HEK293T (cell line): ENCODE measurements at regions not wholly inside any gene's neighbourhood (a gene's known extent, or its start where the extent isn't known, plus 50 kb on each side); places are given as distances from the start of the nearest gene placed in this dataset.

Experiments
- CTCF ChIA-PET: fragments of 350-600 bp; formaldehyde crosslinking; extraction: SDS; loops from one replicate; lab custom pipeline; 2021; ENCODE audit warnings: antibody characterized with exemption, inconsistent platforms; lab: Yijun Ruan, JAX
- POLR2A ChIA-PET: fragments of 350-600 bp; formaldehyde crosslinking; extraction: SDS; loops from one replicate; lab custom pipeline; 2020; ENCODE audit warnings: antibody characterized with exemption, inconsistent platforms; lab: Yijun Ruan, JAX
- DNase-seq: peaks from one replicate; pipeline ENCODE4 v3.0.0; 2012; ENCODE audit warnings: mixed read lengths; ENCODE audit errors: extremely low spot score
- ARNT ChIP-seq: fragments of 450-650 bp; IDR thresholded peaks from 2 replicates; pipeline ENCODE4 v1.6.1; 2017; ENCODE audit warnings: mild to moderate bottlenecking
- BHLHE40 ChIP-seq: fragments of 450-650 bp; IDR thresholded peaks from 2 replicates; pipeline ENCODE4 v1.6.1; 2016; ENCODE audit warnings: mild to moderate bottlenecking, moderate library complexity, borderline replicate concordance
- CTBP1 ChIP-seq: fragments of 450-650 bp; IDR thresholded peaks from 2 replicates; pipeline ENCODE4 v1.6.1; 2016; ENCODE audit warnings: borderline replicate concordance
- ELF4 ChIP-seq: fragments of 450-650 bp; IDR thresholded peaks from 2 replicates; pipeline ENCODE4 v1.6.1; 2017; ENCODE audit warnings: antibody characterized with exemption
- FOXA1 ChIP-seq: fragments of 450-650 bp; IDR thresholded peaks from 2 replicates; pipeline ENCODE4 v1.6.1; 2016; ENCODE audit warnings: mild to moderate bottlenecking
- FOXK2 ChIP-seq: fragments of 450-650 bp; IDR thresholded peaks from 2 replicates; pipeline ENCODE4 v1.6.1; 2016; ENCODE audit warnings: mild to moderate bottlenecking
- FOXM1 ChIP-seq: fragments of 450-650 bp; IDR thresholded peaks from 2 replicates; pipeline ENCODE4 v1.6.1; 2017; ENCODE audit warnings: mild to moderate bottlenecking, borderline replicate concordance
- HDGF ChIP-seq: fragments of 450-650 bp; IDR thresholded peaks from 2 replicates; pipeline ENCODE4 v1.6.1; 2017; ENCODE audit warnings: antibody characterized with exemption, borderline replicate concordance
- L3MBTL2 ChIP-seq: fragments of 450-650 bp; conservative IDR thresholded peaks from 2 replicates; pipeline ENCODE4 v1.6.1; 2016; ENCODE audit warnings: mild to moderate bottlenecking
- LEF1 ChIP-seq: fragments of 450-650 bp; IDR thresholded peaks from 2 replicates; pipeline ENCODE4 v1.6.1; 2017; ENCODE audit warnings: mild to moderate bottlenecking, borderline replicate concordance
- NFRKB ChIP-seq: fragments of 450-650 bp; IDR thresholded peaks from 2 replicates; pipeline ENCODE4 v1.6.1; 2016; ENCODE audit warnings: mild to moderate bottlenecking, moderate library complexity
- SP1 ChIP-seq: fragments of 450-650 bp; IDR thresholded peaks from 2 replicates; pipeline ENCODE4 v1.6.1; 2017
- SUZ12 ChIP-seq: fragments of 450-650 bp; IDR thresholded peaks from 2 replicates; pipeline ENCODE4 v1.6.1; 2016; ENCODE audit warnings: mild to moderate bottlenecking
- TARDBP ChIP-seq: fragments of 450-650 bp; IDR thresholded peaks from 2 replicates; pipeline ENCODE4 v1.6.1; 2016
- ZNF384 ChIP-seq: fragments of 450-650 bp; IDR thresholded peaks from 2 replicates; pipeline ENCODE4 v1.6.1; 2016
- TF ChIP-seq, protein P1 (sequence below): fragments of 450-650 bp; IDR thresholded peaks from 2 replicates; pipeline ENCODE4 v1.6.1; 2016

DNA sequence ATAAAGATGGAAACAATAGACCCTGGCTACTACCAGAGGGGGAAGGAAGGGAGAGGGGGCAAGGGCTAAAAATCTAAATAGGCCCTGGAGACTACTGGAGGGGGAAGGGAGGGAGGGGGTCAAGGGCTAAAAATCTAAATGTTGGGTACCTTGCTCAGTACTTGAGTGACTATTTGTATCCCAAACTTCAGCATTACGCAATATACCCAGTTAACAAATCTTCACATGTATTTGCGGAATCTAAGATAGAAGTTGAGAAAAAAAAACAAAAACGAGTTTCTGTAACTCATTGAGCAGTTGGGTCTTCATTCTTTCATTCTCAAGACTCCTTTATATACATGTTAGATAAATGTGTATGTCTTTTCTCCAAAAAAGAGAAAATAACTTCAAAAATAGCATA lies 537.4 kb downstream of the TAF11L14 start:
- ChIA-PET POLR2A (no interaction called here), CTCF (no interaction called here)
- TF ChIP-seq TARDBP, result no peak
- TF ChIP-seq FOXM1, result no peak
- no peak for TF ChIP-seq ELF4
- no peak for TF ChIP-seq ARNT
- TF ChIP-seq ZNF384, result no peak
- TF ChIP-seq CTBP1, result no peak
- no peak for TF ChIP-seq HDGF
- no peak for TF ChIP-seq FOXA1
- no peak for TF ChIP-seq L3MBTL2
- no peak for TF ChIP-seq FOXK2
- TF ChIP-seq LEF1, result no peak
- no peak for TF ChIP-seq SUZ12
- TF ChIP-seq, protein P1, sequence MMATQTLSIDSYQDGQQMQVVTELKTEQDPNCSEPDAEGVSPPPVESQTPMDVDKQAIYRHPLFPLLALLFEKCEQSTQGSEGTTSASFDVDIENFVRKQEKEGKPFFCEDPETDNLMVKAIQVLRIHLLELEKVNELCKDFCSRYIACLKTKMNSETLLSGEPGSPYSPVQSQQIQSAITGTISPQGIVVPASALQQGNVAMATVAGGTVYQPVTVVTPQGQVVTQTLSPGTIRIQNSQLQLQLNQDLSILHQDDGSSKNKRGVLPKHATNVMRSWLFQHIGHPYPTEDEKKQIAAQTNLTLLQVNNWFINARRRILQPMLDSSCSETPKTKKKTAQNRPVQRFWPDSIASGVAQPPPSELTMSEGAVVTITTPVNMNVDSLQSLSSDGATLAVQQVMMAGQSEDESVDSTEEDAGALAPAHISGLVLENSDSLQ, result no peak
- TF ChIP-seq NFRKB, result no peak
- no peak for TF ChIP-seq BHLHE40
- DNase-seq, result no peak

DNA sequence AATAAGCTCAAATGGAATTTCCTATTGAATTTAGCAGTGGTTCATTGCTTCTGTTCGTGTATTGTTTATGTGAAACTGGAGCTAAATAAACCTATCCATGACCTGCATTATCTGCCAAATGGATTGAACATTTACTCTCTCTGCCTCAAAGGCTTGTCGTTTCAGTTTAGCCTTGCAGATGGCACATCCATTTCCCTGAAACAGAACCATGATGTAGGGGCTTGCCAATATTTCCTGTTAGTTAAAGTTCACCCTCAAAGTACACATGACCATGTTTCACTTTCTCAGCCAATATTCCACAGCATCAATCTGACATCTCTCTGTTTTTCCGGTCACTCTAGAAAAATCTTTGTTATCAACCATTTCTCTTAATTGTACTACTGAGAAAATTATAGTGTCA lies 545.3 kb downstream of the TAF11L14 start:
- TF ChIP-seq ARNT (no peak), CTBP1 (no peak), SUZ12 (no peak), ZNF384 (no peak), LEF1 (no peak), NFRKB (no peak), BHLHE40 (no peak), ELF4 (no peak), FOXA1 (no peak), SP1 (no peak)
- TF ChIP-seq, protein P1, result no peak
- CTCF ChIA-PET, result no interaction called here
- POLR2A ChIA-PET, result no interaction called here
- no peak for DNase-seq

DNA sequence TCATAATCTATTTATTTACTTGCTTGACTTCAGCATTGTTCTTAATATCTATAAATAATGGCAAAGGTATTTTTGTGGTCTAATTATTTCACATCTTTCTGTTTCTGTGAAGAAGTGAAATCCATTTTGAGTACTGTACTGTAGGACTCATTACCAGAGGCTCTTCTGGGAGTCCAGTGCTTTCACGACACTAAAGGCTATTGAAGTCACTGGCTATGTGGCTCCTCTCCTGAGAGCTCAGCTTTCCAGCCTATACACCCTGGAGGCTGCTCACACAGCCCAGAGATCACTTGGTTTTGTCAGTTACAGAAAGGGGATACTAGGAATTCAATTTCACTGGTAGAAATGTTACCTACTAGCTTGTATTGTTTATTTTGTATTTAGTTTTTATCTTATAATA lies 547.3 kb downstream of the TAF11L14 start:
- TF ChIP-seq HDGF (no peak), CTBP1 (no peak), BHLHE40 (no peak), FOXK2 (no peak), TARDBP (no peak), L3MBTL2 (no peak), FOXA1 (no peak), ELF4 (no peak), SUZ12 (no peak), ARNT (no peak), SP1 (no peak), LEF1 (no peak), ZNF384 (no peak), NFRKB (no peak)
- TF ChIP-seq, protein P1, result no peak
- no peak for DNase-seq
- ChIA-PET CTCF (no interaction called here), POLR2A (no interaction called here)

DNA sequence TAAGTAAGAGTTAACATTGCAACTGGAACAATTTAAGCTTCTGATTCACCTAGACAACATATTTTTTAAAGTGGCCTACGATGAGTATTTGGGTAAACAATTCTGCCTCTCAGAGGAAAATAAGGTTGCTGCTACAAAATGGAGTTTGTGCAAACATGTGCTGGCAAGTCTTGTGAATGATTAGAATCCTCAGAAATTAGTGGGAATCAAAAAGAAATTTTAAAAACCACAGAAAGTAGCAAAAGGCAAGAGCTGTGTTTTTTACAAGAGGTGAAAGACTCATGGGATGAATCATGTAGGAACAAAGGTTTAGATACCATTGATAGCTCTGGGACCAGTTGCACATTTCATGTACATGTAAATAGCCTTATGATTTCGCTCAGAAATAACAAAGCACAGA lies 561.6 kb downstream of the TAF11L14 start:
- POLR2A ChIA-PET, result no interaction called here
- no peak for TF ChIP-seq CTBP1
- TF ChIP-seq ZNF384, result no peak
- no peak for TF ChIP-seq HDGF
- no peak for TF ChIP-seq LEF1
- no peak for TF ChIP-seq SUZ12
- no peak for TF ChIP-seq BHLHE40
- TF ChIP-seq L3MBTL2, result no peak
- no peak for TF ChIP-seq ELF4
- TF ChIP-seq FOXK2, result no peak
- TF ChIP-seq, protein P1, result no peak
- TF ChIP-seq FOXM1, result no peak
- TF ChIP-seq NFRKB, result no peak
- TF ChIP-seq SP1, result no peak
- TF ChIP-seq ARNT, result no peak
- no peak for TF ChIP-seq FOXA1
- no peak for TF ChIP-seq TARDBP
- CTCF ChIA-PET, result no interaction called here
- no peak for DNase-seq

DNA sequence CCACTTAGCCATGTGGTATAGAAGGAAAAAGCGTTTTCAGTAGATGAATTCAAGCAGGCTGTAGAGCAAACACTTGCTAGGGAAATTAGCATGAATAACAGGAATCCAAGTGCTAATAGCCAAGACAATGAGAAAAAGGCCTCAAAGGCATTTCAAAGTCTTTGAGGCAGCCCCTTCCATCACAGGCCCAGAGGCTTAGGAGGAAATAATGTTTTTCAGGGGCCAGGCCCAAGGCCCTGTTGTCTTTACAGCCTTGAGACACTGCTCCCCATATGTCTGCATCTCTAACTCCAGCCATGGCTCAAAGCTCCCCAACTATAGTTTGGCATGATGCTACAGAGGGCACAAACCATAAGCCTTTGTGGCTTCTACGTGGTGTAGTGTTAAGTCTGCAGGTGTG lies 563.5 kb downstream of the TAF11L14 start:
- no peak for DNase-seq
- POLR2A ChIA-PET, result no interaction called here
- TF ChIP-seq FOXK2 (no peak), HDGF (no peak), FOXM1 (no peak), L3MBTL2 (no peak)
- CTCF ChIA-PET, result no interaction called here

DNA sequence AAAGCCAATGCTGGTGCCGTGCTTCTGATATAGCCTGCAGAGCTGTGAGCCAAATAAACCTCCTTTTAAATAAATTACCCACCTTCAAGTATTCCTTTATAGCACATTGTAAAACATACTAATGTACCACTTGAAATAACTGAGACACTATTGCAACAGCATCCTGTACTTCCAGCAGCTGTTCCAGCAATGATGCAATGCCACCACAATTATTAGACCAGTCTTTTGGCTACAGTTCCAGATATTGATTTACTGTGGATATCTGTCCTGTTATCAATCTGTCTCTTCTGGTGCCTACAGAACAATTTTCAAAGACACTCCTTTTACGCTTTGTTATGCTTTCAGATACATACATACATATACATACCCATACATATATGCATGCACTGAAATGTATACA lies 567.9 kb downstream of the TAF11L14 start:
- no peak for DNase-seq
- ChIA-PET CTCF (no interaction called here), POLR2A (no interaction called here)
- TF ChIP-seq ELF4, result no peak
- no peak for TF ChIP-seq HDGF
- no peak for TF ChIP-seq FOXA1
- no peak for TF ChIP-seq ARNT
- TF ChIP-seq, protein P1, result no peak
